ENCODE measurements at regions not wholly inside any gene's neighbourhood (a gene's known extent, or its start where the extent isn't known, plus 50 kb on each side); places are given as distances from the start of the nearest gene placed in this dataset.

GRCh38 chr12:115207216-115207915 is 523.4 kb upstream of the TBX3 start:
- Histone ChIP-seq H3K27me3 (replicated peaks in 1 of 4; ENCODE audit: control insufficient read depth in 3 of 4, extremely low read depth in 1 of 4, insufficient read depth in 3 of 4, low read length in 3 of 4) (no peaks in the 10 kb centered on the region; a peak in 1 of 7 replicates), H2BK20ac (ENCODE audit: low read length) (no peak overlapping the region), H2AFZ (ENCODE audit: low read length) (no peak overlapping the region), H4K91ac (replicated peaks; ENCODE audit: insufficient read length, low read length) (no peak overlapping the region), H3K23ac (ENCODE audit: insufficient read length) (no peak overlapping the region), H3K14ac (ENCODE audit: insufficient read length) (no peak overlapping the region), H3K56ac (replicated peaks; ENCODE audit: insufficient read length, low read depth, low read length) (no peak overlapping the region), H3K4me3 (ENCODE audit: extremely low read depth in 1 of 4, insufficient read depth in 2 of 4, low read depth in 3 of 4, low read length in 4 of 4) (no peak overlapping the region), H2BK12ac (ENCODE audit: low read depth, low read length) (no peak overlapping the region), H3K4me1 (replicated peaks in 1 of 4; ENCODE audit: control insufficient read depth in 3 of 4, insufficient read depth in 4 of 4, low read length in 3 of 4) (peaks cover 0 to 8% (median under 1%) of the 10 kb centered on the region in 4 experiments; a peak in 4 of 7 replicates), H4K20me1 (replicated peaks in 1 of 2; ENCODE audit: control insufficient read depth in 1 of 2, insufficient read depth in 2 of 2, low read length in 2 of 2) (no peaks in the 10 kb centered on the region), H3K23me2 (ENCODE audit: low read depth, low read length) (no peaks in the 10 kb centered on the region), H3K9ac (replicated peaks in 1 of 4; ENCODE audit: extremely low read depth in 1 of 4, low read depth in 3 of 4, low read length in 3 of 4) (no peak overlapping the region), H3K18ac (ENCODE audit: extremely low read depth, low read length) (no peak overlapping the region), H2AK5ac (ENCODE audit: low read depth, low read length) (no peak overlapping the region), H3K9me3 (ENCODE audit: insufficient read depth in 2 of 2, low read depth in 1 of 2, low read length in 1 of 2) (no peaks in the 10 kb centered on the region; a peak in 1 of 4 replicates), H3K27ac (ENCODE audit: low read depth, low read length) (no peak overlapping the region), H4K5ac (ENCODE audit: insufficient read length, low read depth, low read length) (no peak overlapping the region), H3K4ac (replicated peaks; ENCODE audit: insufficient read length, low read depth, low read length) (no peak overlapping the region), H2BK15ac (ENCODE audit: low read length) (no peak overlapping the region), H3K79me1 (ENCODE audit: low read depth, low read length) (no peaks in the 10 kb centered on the region), H2BK5ac (ENCODE audit: low read depth, low read length) (no peak overlapping the region), H3K79me2 (ENCODE audit: control insufficient read depth in 1 of 2, insufficient read depth in 2 of 2, low read length in 2 of 2) (no peaks in the 10 kb centered on the region), H4K8ac (ENCODE audit: extremely low read depth, insufficient read depth, low read length) (no peak overlapping the region), H3K36me3 (ENCODE audit: control insufficient read depth in 2 of 4, insufficient read depth in 4 of 4, low read length in 3 of 4) (no peaks in the 10 kb centered on the region), H3K4me2 (ENCODE audit: insufficient read depth in 1 of 2, low read depth in 2 of 2, low read length in 2 of 2) (no peak overlapping the region), H2BK120ac (replicated peaks; ENCODE audit: low read depth, low read length) (no peak overlapping the region)
- POLR2A ChIA-PET (ENCODE audit: partially characterized antibody): no interaction called here
- 90% methylated on average over 6 of the region's 6 CpGs; no CpG with 5 or more reads in 1 of the 2 experiments for WGBS, 2 experiments (ENCODE audit: extremely low coverage in 1 of 2, insufficient coverage in 1 of 2, insufficient read length in 1 of 2, insufficient replicate concordance in 2 of 2, low coverage in 1 of 2, low lambda C conversion rate in 2 of 2, missing lambda C conversion rate in 1 of 2)
- DNase-seq (ENCODE audit: low read depth in 1 of 2, low spot score in 2 of 2) (no peak), FAIRE-seq (no peak)
- CTCF ChIA-PET (ENCODE audit: partially characterized antibody): interaction anchor here (0.8 to 1.1 kb wide), 2 partner anchors 20 to 540 kb away, joined by 3 to 4 read pairs; no protein-coding TSS in a partner anchor
- no peak for TF ChIP-seq CTBP2 (IDR thresholded peaks at IDR 0.05; ENCODE audit: borderline replicate concordance, insufficient read depth, insufficient read length, low read length)
- no peak for TF ChIP-seq POU5F1 (IDR thresholded peaks at IDR 0.05; ENCODE audit: low read depth, low read length)
- no peak for TF ChIP-seq CBX5 (IDR thresholded peaks at IDR 0.05; ENCODE audit: low read depth, low read length)
- TF ChIP-seq RBBP5 (IDR thresholded peaks at IDR 0.05; ENCODE audit: borderline replicate concordance, low read depth, low read length): no peak
- no peak for TF ChIP-seq JUN (IDR thresholded peaks at IDR 0.05; ENCODE audit: low read depth, low read length)
- TF ChIP-seq KDM5A (IDR thresholded peaks at IDR 0.05; ENCODE audit: low read length): no peak
- no peak for TF ChIP-seq CHD1 (IDR thresholded peaks at IDR 0.05; ENCODE audit: low read depth, low read length)
- no peak for TF ChIP-seq KDM1A (IDR thresholded peaks at IDR 0.05; ENCODE audit: borderline replicate concordance, low read length)

Measured in H1 (cell line).